Endothelial cell of umbilical vein (primary cell): ENCODE measurements at regions not wholly inside any gene's neighbourhood (a gene's known extent, or its start where the extent isn't known, plus 50 kb on each side); places are given as distances from the start of the nearest gene placed in this dataset.

ENCODE experiments used
- BruUV-seq: library from RNA; stranded (reverse); fragments of 400-500 nt; replicated peaks from 2 replicates; lab custom pipeline; 2021; lab: Mats Ljungman, UMichigan
- CTCF ChIA-PET: fragments of 300-600, 350-600 bp; sonication (Branson Sonifier 250); formaldehyde crosslinking; loops from one replicate; lab custom pipeline; 2021; ENCODE audit warnings: antibody characterized with exemption, inconsistent platforms; lab: Charles Lee
- POLR2A ChIA-PET: fragments of 300-600, 350-600 bp; sonication (Branson Sonifier 250); formaldehyde crosslinking; loops from one replicate; lab custom pipeline; 2021; ENCODE audit warnings: antibody characterized with exemption, inconsistent platforms; lab: Charles Lee
- DNase-seq: peaks from one replicate; pipeline ENCODE4 v3.0.0-alpha.2; 2011; ENCODE audit warnings: low read depth, low spot score
- FAIRE-seq: peaks from 2 replicates; lab custom pipeline; 2011; peaks lifted over from hg19 to GRCh38; lab: Jason Lieb, UNC
- H2AFZ ChIP-seq: 2 replicates; pipeline ENCODE4 v1.6.0; 2012; ENCODE audit warnings: low read depth, low read length, control low read depth, inconsistent platforms
- H3K27ac ChIP-seq: 2 replicates; pipeline ENCODE4 v1.5.1; 2011; ENCODE audit warnings: low read depth, mild to moderate bottlenecking, control low read depth, low read length, moderate library complexity; ENCODE audit not compliant: insufficient read depth
- H3K27me3 ChIP-seq, 2 experiments: 2 replicates each; pipeline versions ENCODE4 v1.6.0 to v1.6.1; 2011; ENCODE audit warnings: low read length in 2 of 2, mixed read lengths in 1 of 2; ENCODE audit not compliant: control insufficient read depth in 2 of 2, insufficient read depth in 2 of 2
- H3K36me3 ChIP-seq, 2 experiments: 2 replicates in 1 of 2; 3 replicates in 1 of 2; pipeline ENCODE4 v1.5.1; 2011; ENCODE audit warnings: low read length in 2 of 2, mild to moderate bottlenecking in 1 of 2, moderate library complexity in 1 of 2; ENCODE audit not compliant: control insufficient read depth in 2 of 2, insufficient read depth in 2 of 2; ENCODE audit errors: extremely low read depth in 1 of 2
- H3K4me1 ChIP-seq: 3 replicates; pipeline ENCODE4 v1.5.1; 2011; ENCODE audit warnings: mild to moderate bottlenecking, low read length; ENCODE audit not compliant: control insufficient read depth, insufficient read depth; ENCODE audit errors: extremely low read depth
- H3K4me2 ChIP-seq: 2 replicates; pipeline ENCODE4 v1.6.1; 2011; ENCODE audit warnings: low read length, control low read depth, mixed read lengths; ENCODE audit not compliant: insufficient read depth
- H3K4me3 ChIP-seq, 3 experiments: fragments of 200-600 bp in 1 of 3; sonication (generic), shearing (Covaris generic) in 1 of 3; replicated peaks in 1 of 3; 2 replicates each; pipeline ENCODE4 v1.5.1; 2011 to 2016; ENCODE audit warnings: control low read depth in 3 of 3, low read length in 3 of 3, mild to moderate bottlenecking in 2 of 3, inconsistent platforms in 1 of 3, low read depth in 1 of 3, moderate library complexity in 1 of 3; ENCODE audit not compliant: insufficient read depth in 1 of 3
- H3K79me2 ChIP-seq: 2 replicates; pipeline ENCODE4 v1.6.0; 2012; ENCODE audit warnings: low read length, inconsistent platforms; ENCODE audit not compliant: control insufficient read depth, insufficient read depth
- H3K9ac ChIP-seq: replicated peaks from 2 replicates; pipeline ENCODE3; 2011; ENCODE audit warnings: low read length, control low read depth; ENCODE audit not compliant: insufficient read depth; ENCODE audit errors: extremely low read depth
- H3K9me1 ChIP-seq: replicated peaks from 3 replicates; pipeline ENCODE4 v1.6.0; 2011; ENCODE audit warnings: mild to moderate bottlenecking, low read length; ENCODE audit not compliant: control insufficient read depth, insufficient read depth; ENCODE audit errors: extremely low read depth
- H3K9me3 ChIP-seq: replicated peaks from 2 replicates; pipeline ENCODE4 v1.5.1; 2012; ENCODE audit warnings: low read length, inconsistent platforms; ENCODE audit not compliant: control insufficient read depth, insufficient read depth
- H4K20me1 ChIP-seq: replicated peaks from 2 replicates; pipeline ENCODE3; 2011; ENCODE audit warnings: mild to moderate bottlenecking, low read length; ENCODE audit not compliant: control insufficient read depth, insufficient read depth; ENCODE audit errors: extremely low read depth
- CTCF ChIP-seq, 2 donors: IDR thresholded peaks; 1 replicate in 1 of 2; 2 replicates in 1 of 2; pipeline ENCODE4 v1.5.1; 2011; ENCODE audit warnings: low read length in 2 of 2, mild to moderate bottlenecking in 2 of 2, moderate library complexity in 2 of 2, control low read depth in 1 of 2, inconsistent platforms in 1 of 2, low read depth in 1 of 2; ENCODE audit not compliant: insufficient read depth in 1 of 2; ENCODE audit errors: extremely low read depth in 1 of 2
- EZH2 ChIP-seq: IDR thresholded peaks from 2 replicates; pipeline ENCODE4 v1.6.1; 2012; ENCODE audit warnings: borderline replicate concordance, low read depth, mild to moderate bottlenecking, moderate library complexity, low read length, inconsistent platforms; ENCODE audit not compliant: severe bottlenecking
- FOS ChIP-seq: IDR thresholded peaks from 2 replicates; pipeline ENCODE4 v1.6.1; 2011; ENCODE audit warnings: mild to moderate bottlenecking, low read length, moderate library complexity, borderline replicate concordance; ENCODE audit not compliant: insufficient read depth
- GATA2 ChIP-seq: IDR thresholded peaks from 2 replicates; pipeline ENCODE4 v1.7.0; 2011; ENCODE audit warnings: low read depth, mild to moderate bottlenecking, moderate library complexity, mixed read lengths, low read length; ENCODE audit not compliant: insufficient read length, insufficient read depth
- JUN ChIP-seq: IDR thresholded peaks from 2 replicates; pipeline ENCODE4 v1.6.1; 2011; ENCODE audit warnings: borderline replicate concordance, low read depth; ENCODE audit not compliant: insufficient read length, insufficient read depth
- MAX ChIP-seq: IDR thresholded peaks from 2 replicates; pipeline ENCODE4 v1.6.1; 2011; ENCODE audit not compliant: insufficient read depth, insufficient read length
- MYC ChIP-seq: IDR thresholded peaks from one replicate; pipeline ENCODE4 v1.6.1; 2011; ENCODE audit warnings: mild to moderate bottlenecking, low read depth, low read length
- POLR2A ChIP-seq: IDR thresholded peaks from 2 replicates; pipeline ENCODE4 v1.6.1; 2012; ENCODE audit warnings: low read depth, mild to moderate bottlenecking, control low read depth, low read length
- POLR2AphosphoS5 ChIP-seq: IDR thresholded peaks from 2 replicates; pipeline ENCODE4 v1.6.1; 2012; ENCODE audit warnings: low read depth, mild to moderate bottlenecking, control low read depth, low read length, moderate library complexity; ENCODE audit not compliant: insufficient read depth
- dilution Hi-C: fragments of 300-500 bp; cut with MboI; formaldehyde crosslinking; loops from one replicate; pipeline ENCODE4 v1.15.0; 2019; ENCODE audit warnings: low sequenced_read_pairs; ENCODE audit not compliant: extremely low pct_ligation_motif_present
- intact Hi-C: fragments of 100-400 bp; cut with micrococcal nuclease; formaldehyde crosslinking; loops from one replicate; pipeline ENCODE4 v1.10.0; 2022

- FAIRE-seq = no peak
- no TSS peak for BruUV-seq
- Histone ChIP-seq H3K36me3 (no peaks in the 10 kb centered on the region), H3K9ac (no peak overlapping the region), H3K9me3 (no peaks in the 10 kb centered on the region), H3K27ac (no peak overlapping the region), H3K4me2 (no peak overlapping the region), H3K27me3 (no peaks in the 10 kb centered on the region), H3K4me3 (no peak overlapping the region), H2AFZ (no peak overlapping the region), H3K79me2 (peaks cover 72% of the 10 kb centered on the region), H3K4me1 (peaks cover 15% of the 10 kb centered on the region), H4K20me1 (no peaks in the 10 kb centered on the region), H3K9me1 (no peaks in the 10 kb centered on the region)
- intact Hi-C loops (no loop called here), dilution Hi-C loops (no loop called here)
- POLR2A ChIA-PET = no interaction called here
- CTCF ChIA-PET = no interaction called here
- no peak for DNase-seq
- TF ChIP-seq CTCF (IDR thresholded peaks at IDR 0.05; ENCODE audit: extremely low read depth in 1 of 2, insufficient read depth in 1 of 2, low read depth in 1 of 2, low read length in 2 of 2) (no peak), GATA2 (no peak), MAX (no peak)
Measured at GRCh38 chr3:159845737-159846136, 142.9 kb upstream of the IL12A start.

GRCh38 chr3:159846255-159846654 is 142.4 kb upstream of the IL12A start:
- H4K20me1 ChIP-seq = no peaks in the 10 kb centered on the region
- DNase-seq (no peak), FAIRE-seq (no peak)
- dilution Hi-C loops (no loop called here), intact Hi-C loops (no loop called here)
- no peaks in the 10 kb centered on the region for H3K9me1 ChIP-seq
- TF ChIP-seq JUN (no peak), CTCF (IDR thresholded peaks at IDR 0.05; ENCODE audit: extremely low read depth in 1 of 2, insufficient read depth in 1 of 2, low read depth in 1 of 2, low read length in 2 of 2) (no peak), MYC (no peak), POLR2A (no peak), POLR2AphosphoS5 (no peak), GATA2 (no peak), FOS (no peak), EZH2 (no peak)
- no peak overlapping the region for H2AFZ ChIP-seq
- POLR2A ChIA-PET = no interaction called here
- H3K27me3 ChIP-seq = no peaks in the 10 kb centered on the region
- H3K4me3 ChIP-seq = no peak overlapping the region
- H3K79me2 ChIP-seq = peaks cover 71% of the 10 kb centered on the region
- BruUV-seq = no TSS peak
- no peak overlapping the region for H3K4me2 ChIP-seq
- H3K36me3 ChIP-seq = no peaks in the 10 kb centered on the region
- CTCF ChIA-PET = no interaction called here
- H3K9ac ChIP-seq = no peak overlapping the region
- H3K9me3 ChIP-seq = no peaks in the 10 kb centered on the region
- peaks cover 15% of the 10 kb centered on the region for H3K4me1 ChIP-seq
- no peak overlapping the region for H3K27ac ChIP-seq
